B cell (primary cell): ENCODE measurements at regions not wholly inside any gene's neighbourhood (a gene's known extent, or its start where the extent isn't known, plus 50 kb on each side); places are given as distances from the start of the nearest gene placed in this dataset.

Experiments
- ATAC-seq: fragments of 200-7000 bp; cut with Tn5 transposase; one replicate; pipeline ENCODE4 v1.10.0; 2021; ENCODE audit warnings: low read depth, mild to moderate bottlenecking, moderate number of reproducible peaks, moderate library complexity
- CTCF ChIA-PET: fragments of 350-600 bp; sonication (Branson Sonifier 250); formaldehyde crosslinking; loops from one replicate; lab custom pipeline; 2021; ENCODE audit warnings: antibody characterized with exemption, inconsistent platforms; lab: Charles Lee
- POLR2A ChIA-PET: fragments of 350-600 bp; sonication (Branson Sonifier 250); formaldehyde crosslinking; loops from one replicate; lab custom pipeline; 2021; ENCODE audit warnings: antibody characterized with exemption; lab: Charles Lee
- DNase-seq: peaks from one replicate; pipeline ENCODE4 v3.0.0; 2013
- H2AFZ ChIP-seq: 2 replicates; pipeline ENCODE4 v1.6.1; 2012; ENCODE audit warnings: mild to moderate bottlenecking, low read depth, low read length; ENCODE audit not compliant: insufficient read depth, poor library complexity, severe bottlenecking
- H3K27ac ChIP-seq, 2 donors: 1 replicate in 1 of 2; 2 replicates in 1 of 2; pipeline ENCODE4 v1.5.1; 2012 to 2013; ENCODE audit warnings: low read length in 2 of 2, mild to moderate bottlenecking in 2 of 2, moderate library complexity in 1 of 2
- H3K27me3 ChIP-seq, 4 experiments: fragments of 200-600 bp in 1 of 4; sonication (generic) in 1 of 4; replicated peaks in 1 of 4; 1 replicate in 2 of 4; 2 replicates in 2 of 4; pipeline versions ENCODE4 v1.6.1 to v1.7.0; 2013 to 2016; ENCODE audit warnings: low read length in 3 of 4, mild to moderate bottlenecking in 2 of 4, mixed read lengths in 1 of 4, moderate library complexity in 1 of 4; ENCODE audit not compliant: insufficient read depth in 4 of 4, control insufficient read depth in 3 of 4; ENCODE audit errors: control extremely low read depth in 1 of 4
- H3K36me3 ChIP-seq, 2 experiments: replicated peaks in 1 of 2; 1 replicate in 1 of 2; 2 replicates in 1 of 2; pipeline versions ENCODE4 v1.6.1 to v1.7.1; 2013; ENCODE audit warnings: low read length in 1 of 2; ENCODE audit not compliant: insufficient read depth in 2 of 2, control insufficient read depth in 1 of 2; ENCODE audit errors: control extremely low read depth in 1 of 2, extremely low read depth in 1 of 2
- H3K4me1 ChIP-seq, 2 donors: fragments of 200-600 bp in 1 of 2; sonication (generic) in 1 of 2; 1 replicate in 1 of 2; 2 replicates in 1 of 2; pipeline versions ENCODE4 v1.5.1 to v1.6.1; 2013 to 2017; ENCODE audit warnings: low read length in 2 of 2; ENCODE audit not compliant: control insufficient read depth in 2 of 2, insufficient read depth in 2 of 2
- H3K4me2 ChIP-seq: replicated peaks from 2 replicates; pipeline ENCODE3; 2012; ENCODE audit warnings: mild to moderate bottlenecking, low read depth, low read length; ENCODE audit not compliant: poor library complexity, severe bottlenecking
- H3K4me3 ChIP-seq, 5 experiments: fragments of 200-600 bp in 1 of 5; sonication (generic) in 1 of 5; 1 replicate in 3 of 5; 2 replicates in 2 of 5; pipeline versions ENCODE4 v1.5.1 to v1.7.0; 2011 to 2016; ENCODE audit warnings: low read length in 4 of 5, mild to moderate bottlenecking in 4 of 5, low read depth in 2 of 5, control low read depth in 1 of 5, moderate library complexity in 1 of 5; ENCODE audit not compliant: insufficient read depth in 1 of 5; ENCODE audit errors: control extremely low read depth in 1 of 5, extremely low read depth in 1 of 5
- H3K79me2 ChIP-seq: fragments of 200-600 bp; sonication (generic); one replicate; pipeline ENCODE4 v1.6.0; 2016; ENCODE audit warnings: low read length; ENCODE audit not compliant: control insufficient read depth, insufficient read depth
- H3K9ac ChIP-seq: fragments of 200-600 bp; sonication (generic); 2 replicates; pipeline ENCODE4 v1.6.1; 2017; ENCODE audit warnings: mild to moderate bottlenecking, low read length, moderate library complexity
- H3K9me3 ChIP-seq, 3 donors: one replicate each; pipeline versions ENCODE4 v1.6.1 to v1.7.1; 2013; ENCODE audit warnings: low read length in 2 of 3; ENCODE audit not compliant: control insufficient read depth in 2 of 3, insufficient read depth in 1 of 3; ENCODE audit errors: control extremely low read depth in 1 of 3
- H4K20me1 ChIP-seq: 2 replicates; pipeline ENCODE4 v1.6.0; 2012; ENCODE audit warnings: mild to moderate bottlenecking, low read length; ENCODE audit not compliant: insufficient read depth, control insufficient read depth, poor library complexity, severe bottlenecking
- H3K27ac Mint-ChIP-seq: one replicate; pipeline ENCODE4 v1.8.0; 2021; ENCODE audit warnings: mixed read lengths
- H3K27me3 Mint-ChIP-seq: one replicate; pipeline ENCODE4 v1.8.0; 2021; ENCODE audit warnings: mixed read lengths
- H3K4me1 Mint-ChIP-seq: one replicate; pipeline ENCODE4 v1.8.0; 2021; ENCODE audit warnings: mixed read lengths
- H3K4me3 Mint-ChIP-seq: one replicate; pipeline ENCODE4 v1.8.0; 2021; ENCODE audit warnings: mixed read lengths
- H3K9me3 Mint-ChIP-seq: one replicate; pipeline ENCODE4 v1.8.0; 2022; ENCODE audit warnings: mixed read lengths; ENCODE audit not compliant: insufficient read depth
- EZH2 ChIP-seq: IDR thresholded peaks from 2 replicates; pipeline ENCODE4 v1.6.1; 2012; ENCODE audit warnings: borderline replicate concordance, low read depth, mild to moderate bottlenecking, moderate library complexity, low read length; ENCODE audit not compliant: insufficient read depth, poor library complexity, severe bottlenecking
- WGBS: methylation state at CpG from one replicate; pipeline ENCODE4 v1.1.5; 2013; ENCODE audit warnings: missing lambda C conversion rate; ENCODE audit not compliant: insufficient coverage; 5-methylcytosine and 5-hydroxymethylcytosine counted together
- intact Hi-C: fragments of 100-400 bp; cut with micrococcal nuclease; formaldehyde crosslinking; loops from one replicate; pipeline ENCODE4 v1.10.0; 2022
- TF ChIP-seq, protein P1 (sequence below): fragments of 200-600 bp; IDR thresholded peaks from one replicate; pipeline ENCODE4 v1.8.0; 2022; ENCODE audit warnings: antibody characterized with exemption, mild to moderate bottlenecking

DNA sequence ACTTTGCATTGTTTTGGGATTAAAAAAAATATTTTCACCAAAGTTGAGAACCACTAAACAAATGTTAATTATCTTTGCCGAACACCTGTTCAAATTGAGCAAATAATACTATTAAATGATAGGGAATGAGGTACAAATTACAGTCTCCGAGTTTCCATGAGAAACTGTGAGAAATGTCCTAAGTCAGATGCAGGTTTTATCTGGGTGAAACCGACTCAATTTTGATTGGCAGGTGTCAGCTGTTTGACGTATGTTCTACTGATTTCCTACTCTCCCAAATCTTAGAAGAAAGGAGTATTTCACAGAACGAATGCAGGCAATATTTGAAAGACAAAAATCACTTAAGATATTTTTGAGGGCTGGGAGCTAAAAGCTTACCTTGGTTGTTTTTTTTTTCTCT is 622.0 kb upstream of the GOT2 start:
- no peaks in the 10 kb centered on the region for H3K4me1 Mint-ChIP-seq
- no peaks in the 10 kb centered on the region for H3K79me2 ChIP-seq
- no peaks in the 10 kb centered on the region for H4K20me1 ChIP-seq
- H3K27me3 Mint-ChIP-seq, result no peaks in the 10 kb centered on the region
- no peaks in the 10 kb centered on the region for H3K4me1 ChIP-seq
- no peaks in the 10 kb centered on the region for H3K9me3 Mint-ChIP-seq
- H3K27me3 ChIP-seq, result no peaks in the 10 kb centered on the region
- no peak overlapping the region for H3K9ac ChIP-seq
- H2AFZ ChIP-seq, result no peak overlapping the region
- TF ChIP-seq EZH2, result no peak
- H3K4me2 ChIP-seq, result no peak overlapping the region
- H3K27ac ChIP-seq, result no peak overlapping the region
- no peak overlapping the region for H3K27ac Mint-ChIP-seq
- H3K9me3 ChIP-seq, result peaks cover 0 to under 1% (median 0%) of the 10 kb centered on the region in 3 donors
- no peak overlapping the region for H3K4me3 Mint-ChIP-seq
- no peak overlapping the region for H3K4me3 ChIP-seq
- CTCF ChIA-PET, result no interaction called here
- no CpG with 5 or more reads among the region's 5 CpGs for WGBS
- ATAC-seq (no peak), DNase-seq (no peak)
- no peaks in the 10 kb centered on the region for H3K36me3 ChIP-seq
- intact Hi-C loops, result no loop called here
- POLR2A ChIA-PET, result no interaction called here

DNA sequence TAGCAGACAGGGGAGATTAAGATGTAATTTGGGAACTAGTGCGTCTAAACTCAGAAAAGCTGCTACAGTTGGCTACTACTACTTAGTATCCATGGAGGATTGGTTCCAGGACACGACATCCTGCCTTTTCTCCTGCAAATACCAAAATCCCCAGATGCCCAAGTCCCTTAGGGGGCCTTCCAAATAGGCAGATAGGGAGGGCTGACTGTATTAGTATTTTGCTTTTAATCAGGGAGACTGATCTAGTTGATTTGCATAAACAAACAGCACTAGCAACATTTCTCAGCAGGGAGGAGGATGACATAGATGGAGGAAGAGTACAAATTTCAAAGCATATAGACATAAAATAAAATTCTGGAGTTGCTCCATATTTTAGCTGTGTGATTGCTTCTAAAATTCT is 621.6 kb upstream of the GOT2 start:
- ChIA-PET POLR2A (no interaction called here), CTCF (no interaction called here)
- H3K9me3 Mint-ChIP-seq, result no peaks in the 10 kb centered on the region
- H3K27me3 ChIP-seq, result no peaks in the 10 kb centered on the region
- no peak for ATAC-seq
- H3K79me2 ChIP-seq, result no peaks in the 10 kb centered on the region
- no peak overlapping the region for H3K4me3 Mint-ChIP-seq
- no peak overlapping the region for H2AFZ ChIP-seq
- H3K4me1 ChIP-seq, result no peaks in the 10 kb centered on the region
- H4K20me1 ChIP-seq, result no peaks in the 10 kb centered on the region
- no peak overlapping the region for H3K27ac ChIP-seq
- no peaks in the 10 kb centered on the region for H3K9me3 ChIP-seq
- no peaks in the 10 kb centered on the region for H3K36me3 ChIP-seq
- intact Hi-C loops, result no loop called here
- no peaks in the 10 kb centered on the region for H3K27me3 Mint-ChIP-seq
- H3K4me3 ChIP-seq, result no peak overlapping the region
- no peak overlapping the region for H3K27ac Mint-ChIP-seq
- TF ChIP-seq EZH2, result no peak
- TF ChIP-seq, protein P1, sequence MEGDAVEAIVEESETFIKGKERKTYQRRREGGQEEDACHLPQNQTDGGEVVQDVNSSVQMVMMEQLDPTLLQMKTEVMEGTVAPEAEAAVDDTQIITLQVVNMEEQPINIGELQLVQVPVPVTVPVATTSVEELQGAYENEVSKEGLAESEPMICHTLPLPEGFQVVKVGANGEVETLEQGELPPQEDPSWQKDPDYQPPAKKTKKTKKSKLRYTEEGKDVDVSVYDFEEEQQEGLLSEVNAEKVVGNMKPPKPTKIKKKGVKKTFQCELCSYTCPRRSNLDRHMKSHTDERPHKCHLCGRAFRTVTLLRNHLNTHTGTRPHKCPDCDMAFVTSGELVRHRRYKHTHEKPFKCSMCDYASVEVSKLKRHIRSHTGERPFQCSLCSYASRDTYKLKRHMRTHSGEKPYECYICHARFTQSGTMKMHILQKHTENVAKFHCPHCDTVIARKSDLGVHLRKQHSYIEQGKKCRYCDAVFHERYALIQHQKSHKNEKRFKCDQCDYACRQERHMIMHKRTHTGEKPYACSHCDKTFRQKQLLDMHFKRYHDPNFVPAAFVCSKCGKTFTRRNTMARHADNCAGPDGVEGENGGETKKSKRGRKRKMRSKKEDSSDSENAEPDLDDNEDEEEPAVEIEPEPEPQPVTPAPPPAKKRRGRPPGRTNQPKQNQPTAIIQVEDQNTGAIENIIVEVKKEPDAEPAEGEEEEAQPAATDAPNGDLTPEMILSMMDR, result no peak
- no peak overlapping the region for H3K4me2 ChIP-seq
- no peak for DNase-seq
- H3K9ac ChIP-seq, result no peak overlapping the region
- no CpG with 5 or more reads among the region's 2 CpGs for WGBS
- H3K4me1 Mint-ChIP-seq, result no peaks in the 10 kb centered on the region
